Neuronal stem cell (in vitro differentiated cells): ENCODE measurements at regions not wholly inside any gene's neighbourhood (a gene's known extent, or its start where the extent isn't known, plus 50 kb on each side); places are given as distances from the start of the nearest gene placed in this dataset.
A peak's percentile ranks its signal among the peaks of the same experiment; 100 is the strongest.

Source experiments
- DNase-seq: peaks from one replicate; pipeline ENCODE4 v3.0.0-alpha.2; 2013; ENCODE audit warnings: low spot score
- H2AFZ ChIP-seq: one replicate; pipeline ENCODE4 v1.6.1; 2013; ENCODE audit warnings: mild to moderate bottlenecking, low read length, inconsistent platforms
- H2AK5ac ChIP-seq: 2 replicates; pipeline ENCODE4 v1.6.1; 2013; ENCODE audit warnings: low read depth, mild to moderate bottlenecking, inconsistent platforms, low read length, moderate library complexity, mixed read lengths
- H2BK120ac ChIP-seq: 2 replicates; pipeline ENCODE4 v1.6.1; 2013; ENCODE audit warnings: low read depth, mild to moderate bottlenecking, inconsistent platforms, low read length, moderate library complexity, mixed read lengths
- H2BK12ac ChIP-seq: one replicate; pipeline ENCODE4 v1.6.1; 2013; ENCODE audit warnings: low read length, inconsistent platforms
- H2BK15ac ChIP-seq: 2 replicates; pipeline ENCODE4 v1.6.1; 2013; ENCODE audit warnings: mild to moderate bottlenecking, low read length, inconsistent platforms, mixed read lengths
- H2BK5ac ChIP-seq: one replicate; pipeline ENCODE4 v1.6.1; 2013; ENCODE audit warnings: inconsistent platforms, mild to moderate bottlenecking, low read length, moderate library complexity
- H3K14ac ChIP-seq: one replicate; pipeline ENCODE4 v1.6.1; 2013; ENCODE audit warnings: low read length, inconsistent platforms
- H3K18ac ChIP-seq: 2 replicates; pipeline ENCODE4 v1.6.1; 2013; ENCODE audit warnings: low read length, inconsistent platforms
- H3K23ac ChIP-seq: 2 replicates; pipeline ENCODE4 v1.6.1; 2013; ENCODE audit warnings: low read depth, mild to moderate bottlenecking, mixed read lengths, low read length, inconsistent platforms; ENCODE audit not compliant: poor library complexity
- H3K27ac ChIP-seq: replicated peaks from 3 replicates; pipeline ENCODE4 v1.5.1; 2013; ENCODE audit warnings: low read length, inconsistent platforms
- H3K27me3 ChIP-seq, 3 experiments: 2 replicates each; pipeline ENCODE4 v1.6.1; 2013; ENCODE audit warnings: low read length in 3 of 3, mild to moderate bottlenecking in 2 of 3, inconsistent platforms in 1 of 3, low read depth in 1 of 3, mixed read lengths in 1 of 3, moderate library complexity in 1 of 3; ENCODE audit not compliant: control insufficient read depth in 3 of 3, insufficient read depth in 3 of 3
- H3K36me3 ChIP-seq, 2 donors: replicated peaks in 1 of 2; 2 replicates each; pipeline ENCODE4 v1.6.1; 2013; ENCODE audit warnings: low read length in 2 of 2; ENCODE audit not compliant: control insufficient read depth in 2 of 2, insufficient read depth in 2 of 2
- H3K4ac ChIP-seq: 2 replicates; pipeline ENCODE4 v1.6.1; 2013; ENCODE audit warnings: inconsistent platforms, mild to moderate bottlenecking, low read length, moderate library complexity
- H3K4me1 ChIP-seq, 2 donors: 1 replicate in 1 of 2; 2 replicates in 1 of 2; pipeline ENCODE4 v1.6.1; 2013; ENCODE audit warnings: low read length in 2 of 2, low read depth in 1 of 2; ENCODE audit not compliant: control insufficient read depth in 2 of 2, insufficient read depth in 1 of 2
- H3K4me2 ChIP-seq: one replicate; pipeline ENCODE4 v1.6.1; 2013; ENCODE audit warnings: mild to moderate bottlenecking, low read length, inconsistent platforms; ENCODE audit not compliant: insufficient read depth, poor library complexity, severe bottlenecking
- H3K4me3 ChIP-seq, 2 donors: 2 replicates each; pipeline ENCODE4 v1.5.1; 2013; ENCODE audit warnings: low read length in 2 of 2, mild to moderate bottlenecking in 2 of 2, inconsistent platforms in 1 of 2, moderate library complexity in 1 of 2
- H3K79me1 ChIP-seq: one replicate; pipeline ENCODE4 v1.6.1; 2013; ENCODE audit warnings: low read depth, mild to moderate bottlenecking, inconsistent platforms, low read length, moderate library complexity
- H3K9ac ChIP-seq: one replicate; pipeline ENCODE4 v1.6.1; 2013; ENCODE audit warnings: mild to moderate bottlenecking, low read depth, low read length, inconsistent platforms; ENCODE audit not compliant: poor library complexity
- H3K9me3 ChIP-seq, 2 donors: replicated peaks in 1 of 2; 2 replicates each; pipeline versions ENCODE3 to v1.6.1; 2013; ENCODE audit warnings: low read length in 2 of 2, mild to moderate bottlenecking in 2 of 2, inconsistent platforms in 1 of 2, low read depth in 1 of 2, mixed read lengths in 1 of 2, moderate library complexity in 1 of 2; ENCODE audit not compliant: control insufficient read depth in 2 of 2, insufficient read depth in 1 of 2
- H4K8ac ChIP-seq: one replicate; pipeline ENCODE4 v1.6.1; 2013; ENCODE audit warnings: low read depth, mild to moderate bottlenecking, inconsistent platforms, low read length, moderate library complexity
- H4K91ac ChIP-seq: one replicate; pipeline ENCODE4 v1.6.1; 2013; ENCODE audit warnings: low read length, low read depth, mild to moderate bottlenecking, inconsistent platforms; ENCODE audit not compliant: poor library complexity
- WGBS, 2 donors: extraction: QIAGEN DNeasy Blood & Tissue Kit; methylation state at CpG; one replicate each; pipeline ENCODE4 v1.1.7; 2013; ENCODE audit warnings: missing lambda C conversion rate in 2 of 2, mixed read lengths in 1 of 2; ENCODE audit not compliant: insufficient read length in 2 of 2, insufficient replicate concordance in 1 of 2; ENCODE audit errors: extremely low coverage in 2 of 2; 5-methylcytosine and 5-hydroxymethylcytosine counted together

- no peak overlapping the region for H4K91ac ChIP-seq
- no peak overlapping the region for H4K8ac ChIP-seq
- no peak for DNase-seq
- H3K18ac ChIP-seq: peak overlapping the region; percentile 58
- no peak overlapping the region for H2AFZ ChIP-seq
- H3K36me3 ChIP-seq: no peaks in the 10 kb centered on the region
- H3K14ac ChIP-seq: no peak overlapping the region
- H3K27ac ChIP-seq: peak overlapping the region; percentile 29
- peaks cover 0 to 8% of the 10 kb centered on the region in 2 donors for H3K4me1 ChIP-seq
- H2BK15ac ChIP-seq: no peak overlapping the region
- H3K9me3 ChIP-seq: no peaks in the 10 kb centered on the region
- H3K4me2 ChIP-seq: no peak overlapping the region
- H2BK5ac ChIP-seq: no peak overlapping the region
- H3K4me3 ChIP-seq: no peak overlapping the region
- no peaks in the 10 kb centered on the region for H3K79me1 ChIP-seq
- no peak overlapping the region for H3K9ac ChIP-seq
- no CpG with 5 or more reads among the region's 6 CpGs for WGBS, 2 donors
- no peak overlapping the region for H3K4ac ChIP-seq
- H3K27me3 ChIP-seq: no peaks in the 10 kb centered on the region
- no peak overlapping the region for H2BK120ac ChIP-seq
- no peak overlapping the region for H2BK12ac ChIP-seq
- no peak overlapping the region for H2AK5ac ChIP-seq
- no peak overlapping the region for H3K23ac ChIP-seq
Measured at GRCh38 chr16:6926341-6926740, 406.3 kb upstream of the RBFOX1 start.

GRCh38 chr16:6918646-6919045 is 414.0 kb upstream of the RBFOX1 start:
- H3K27me3 ChIP-seq: no peaks in the 10 kb centered on the region
- no peak overlapping the region for H2BK12ac ChIP-seq
- H3K14ac ChIP-seq: no peak overlapping the region
- H3K23ac ChIP-seq: no peak overlapping the region
- no peak overlapping the region for H4K91ac ChIP-seq
- no peak overlapping the region for H2BK15ac ChIP-seq
- no peaks in the 10 kb centered on the region for H3K79me1 ChIP-seq
- H2BK5ac ChIP-seq: no peak overlapping the region
- H3K4me3 ChIP-seq: no peak overlapping the region
- WGBS, 2 donors: no CpG with 5 or more reads among the region's 7 CpGs
- no peak overlapping the region for H2AFZ ChIP-seq
- H3K9me3 ChIP-seq: no peaks in the 10 kb centered on the region
- H3K4me1 ChIP-seq: peaks cover 0 to 1% of the 10 kb centered on the region in 2 donors
- H2BK120ac ChIP-seq: no peak overlapping the region
- no peak overlapping the region for H2AK5ac ChIP-seq
- H3K9ac ChIP-seq: no peak overlapping the region
- no peak overlapping the region for H3K4me2 ChIP-seq
- no peak overlapping the region for H3K4ac ChIP-seq
- no peak overlapping the region for H3K27ac ChIP-seq
- no peak overlapping the region for H4K8ac ChIP-seq
- H3K36me3 ChIP-seq: no peaks in the 10 kb centered on the region
- H3K18ac ChIP-seq: peak overlapping the region; percentile 54
- no peak for DNase-seq

- Histone ChIP-seq H3K4ac (no peak overlapping the region), H3K36me3 (no peaks in the 10 kb centered on the region), H2BK15ac (no peak overlapping the region), H3K9me3 (no peaks in the 10 kb centered on the region), H3K27ac (no peak overlapping the region), H2AFZ (no peak overlapping the region), H2BK120ac (no peak overlapping the region), H3K9ac (no peak overlapping the region), H3K79me1 (no peaks in the 10 kb centered on the region), H3K27me3 (no peaks in the 10 kb centered on the region), H3K18ac (no peak overlapping the region), H2BK5ac (no peak overlapping the region), H3K23ac (no peak overlapping the region), H3K4me3 (no peak overlapping the region), H2BK12ac (no peak overlapping the region), H3K4me1 (peaks cover 0 to 1% of the 10 kb centered on the region in 2 donors), H3K4me2 (no peak overlapping the region), H4K91ac (no peak overlapping the region), H3K14ac (no peak overlapping the region), H4K8ac (no peak overlapping the region), H2AK5ac (no peak overlapping the region)
- DNase-seq: no peak
- WGBS, 2 donors: no CpG with 5 or more reads among the region's 2 CpGs
Measured at GRCh38 chr16:6916946-6917345, 415.7 kb upstream of the RBFOX1 start.

- no peak overlapping the region for H2BK120ac ChIP-seq
- no peak overlapping the region for H3K4ac ChIP-seq
- H3K36me3 ChIP-seq: no peaks in the 10 kb centered on the region
- no peak overlapping the region for H2BK5ac ChIP-seq
- H3K18ac ChIP-seq: peak overlapping the region; percentile 16
- H3K4me3 ChIP-seq: no peak overlapping the region
- no peak overlapping the region for H4K8ac ChIP-seq
- peak overlapping the region; percentile 90 for H2BK15ac ChIP-seq
- no peak overlapping the region for H3K4me2 ChIP-seq
- H3K27ac ChIP-seq: no peak overlapping the region
- H2BK12ac ChIP-seq: no peak overlapping the region
- peak overlapping the region; percentile 76 for H2AK5ac ChIP-seq
- no peaks in the 10 kb centered on the region for H3K9me3 ChIP-seq
- H3K23ac ChIP-seq: no peak overlapping the region
- DNase-seq: no peak
- H3K9ac ChIP-seq: no peak overlapping the region
- no CpG with 5 or more reads among the region's 5 CpGs for WGBS, 2 donors
- no peaks in the 10 kb centered on the region for H3K27me3 ChIP-seq
- H3K4me1 ChIP-seq: peaks cover 0 to 1% of the 10 kb centered on the region in 2 donors
- H3K79me1 ChIP-seq: no peaks in the 10 kb centered on the region
- H4K91ac ChIP-seq: no peak overlapping the region
- H3K14ac ChIP-seq: no peak overlapping the region
- H2AFZ ChIP-seq: no peak overlapping the region
Measured at GRCh38 chr16:6913566-6913965, 419.1 kb upstream of the RBFOX1 start.
